ENCODE measurements at regions not wholly inside any gene's neighbourhood (a gene's known extent, or its start where the extent isn't known, plus 50 kb on each side); places are given as distances from the start of the nearest gene placed in this dataset.

DNA sequence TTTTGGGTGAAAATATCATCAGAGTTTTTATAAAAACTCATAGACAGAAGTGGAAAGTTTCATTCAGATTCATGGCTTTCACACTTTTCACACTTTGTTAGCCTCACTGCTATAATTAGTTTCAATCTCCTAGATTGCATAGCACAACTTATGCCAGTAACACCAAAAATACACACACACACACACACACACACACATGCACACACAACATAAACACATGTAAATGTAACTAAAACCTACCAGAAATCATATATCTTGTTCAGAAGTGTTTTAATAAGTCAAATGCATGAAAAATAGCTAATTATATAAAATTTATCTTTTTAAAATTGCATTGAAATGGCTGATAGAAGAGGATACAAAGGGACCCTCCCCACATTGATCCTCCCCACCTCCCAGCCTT lies 347.8 kb upstream of the SLC35B3 start:
- H4K20me1 ChIP-seq (replicated peaks; ENCODE audit: control insufficient read depth, extremely low read depth, insufficient read depth, low read length) = no peaks in the 10 kb centered on the region
- no peaks in the 10 kb centered on the region for H3K4me1 ChIP-seq (ENCODE audit: control insufficient read depth, extremely low read depth, insufficient read depth, low read length)
- no peak for TF ChIP-seq EZH2 (IDR thresholded peaks at IDR 0.05; ENCODE audit: borderline replicate concordance, low read depth, low read length, severe bottlenecking)
- dilution Hi-C loops (cut with MboI; ENCODE audit: extremely low pct_ligation_motif_present, low sequenced_read_pairs) (no loop called here), intact Hi-C loops (cut with micrococcal nuclease) (no loop called here)
- POLR2A ChIA-PET = no interaction called here
- no peak overlapping the region for H3K27ac ChIP-seq (ENCODE audit: insufficient read depth, low read depth, low read length)
- no peaks in the 10 kb centered on the region for H3K79me2 ChIP-seq (ENCODE audit: control insufficient read depth, insufficient read depth, low read length)
- no peak overlapping the region for H3K4me3 ChIP-seq (replicated peaks in 1 of 3; ENCODE audit: insufficient read depth in 1 of 3, low read depth in 1 of 3, low read length in 3 of 3)
- CTCF ChIA-PET = no interaction called here
- H3K4me2 ChIP-seq (ENCODE audit: insufficient read depth, low read length) = no peak overlapping the region
- no TSS peak for BruUV-seq (replicated peaks)
- H3K9me1 ChIP-seq (replicated peaks; ENCODE audit: control insufficient read depth, extremely low read depth, insufficient read depth, low read length) = no peaks in the 10 kb centered on the region
- no peak for FAIRE-seq
- no peak overlapping the region for H2AFZ ChIP-seq (ENCODE audit: low read depth, low read length)
- no peaks in the 10 kb centered on the region for H3K36me3 ChIP-seq (ENCODE audit: control insufficient read depth in 2 of 2, extremely low read depth in 1 of 2, insufficient read depth in 2 of 2, low read length in 2 of 2)
- DNase-seq (ENCODE audit: low read depth, low spot score) = no peak
- no peaks in the 10 kb centered on the region for H3K27me3 ChIP-seq (ENCODE audit: control insufficient read depth in 2 of 2, insufficient read depth in 2 of 2, low read length in 2 of 2)
- H3K9ac ChIP-seq (replicated peaks; ENCODE audit: extremely low read depth, insufficient read depth, low read length) = no peak overlapping the region
- H3K9me3 ChIP-seq (replicated peaks; ENCODE audit: control insufficient read depth, insufficient read depth, low read length) = no peaks in the 10 kb centered on the region

DNA sequence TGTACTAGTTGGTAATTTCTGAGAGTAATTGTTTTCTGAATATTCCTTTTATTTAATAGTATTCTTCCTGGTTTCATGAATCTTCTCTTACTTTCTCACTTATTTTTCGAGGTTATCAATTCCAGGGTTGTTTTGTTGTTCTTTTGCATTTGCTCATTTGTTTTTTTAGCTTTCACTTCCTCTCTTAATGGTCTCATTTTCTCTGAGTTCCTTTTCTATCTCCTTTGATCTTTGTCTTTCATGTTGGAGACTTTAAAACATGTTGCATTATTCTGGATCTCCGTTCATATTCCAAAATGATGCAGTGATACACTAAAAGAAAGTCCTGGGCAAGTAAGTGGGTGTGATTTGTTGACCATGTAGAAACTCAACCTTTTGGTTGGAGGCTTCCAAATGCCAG lies 345.3 kb upstream of the SLC35B3 start:
- Histone ChIP-seq H3K4me3 (replicated peaks in 1 of 3; ENCODE audit: insufficient read depth in 1 of 3, low read depth in 1 of 3, low read length in 3 of 3) (no peak overlapping the region), H3K36me3 (ENCODE audit: control insufficient read depth in 2 of 2, extremely low read depth in 1 of 2, insufficient read depth in 2 of 2, low read length in 2 of 2) (no peaks in the 10 kb centered on the region), H3K9ac (replicated peaks; ENCODE audit: extremely low read depth, insufficient read depth, low read length) (no peak overlapping the region), H3K9me1 (replicated peaks; ENCODE audit: control insufficient read depth, extremely low read depth, insufficient read depth, low read length) (no peaks in the 10 kb centered on the region), H3K4me2 (ENCODE audit: insufficient read depth, low read length) (no peak overlapping the region), H3K27me3 (ENCODE audit: control insufficient read depth in 2 of 2, insufficient read depth in 2 of 2, low read length in 2 of 2) (no peaks in the 10 kb centered on the region), H4K20me1 (replicated peaks; ENCODE audit: control insufficient read depth, extremely low read depth, insufficient read depth, low read length) (no peaks in the 10 kb centered on the region), H2AFZ (ENCODE audit: low read depth, low read length) (no peak overlapping the region), H3K27ac (ENCODE audit: insufficient read depth, low read depth, low read length) (no peak overlapping the region), H3K4me1 (ENCODE audit: control insufficient read depth, extremely low read depth, insufficient read depth, low read length) (no peaks in the 10 kb centered on the region), H3K9me3 (replicated peaks; ENCODE audit: control insufficient read depth, insufficient read depth, low read length) (no peaks in the 10 kb centered on the region), H3K79me2 (ENCODE audit: control insufficient read depth, insufficient read depth, low read length) (no peaks in the 10 kb centered on the region)
- BruUV-seq (replicated peaks) = no TSS peak
- dilution Hi-C loops (cut with MboI; ENCODE audit: extremely low pct_ligation_motif_present, low sequenced_read_pairs) = no loop called here
- ChIA-PET POLR2A (no interaction called here), CTCF (no interaction called here)
- FAIRE-seq (no peak), DNase-seq (ENCODE audit: low read depth, low spot score) (no peak)
- TF ChIP-seq, protein P1, sequence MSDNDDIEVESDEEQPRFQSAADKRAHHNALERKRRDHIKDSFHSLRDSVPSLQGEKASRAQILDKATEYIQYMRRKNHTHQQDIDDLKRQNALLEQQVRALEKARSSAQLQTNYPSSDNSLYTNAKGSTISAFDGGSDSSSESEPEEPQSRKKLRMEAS (IDR thresholded peaks at IDR 0.05; ENCODE audit: insufficient read depth, insufficient read length) = no peak
- no peak for TF ChIP-seq GATA2 (IDR thresholded peaks at IDR 0.05; ENCODE audit: insufficient read depth, insufficient read length, low read depth, low read length)
- TF ChIP-seq POLR2AphosphoS5 (IDR thresholded peaks at IDR 0.05; ENCODE audit: insufficient read depth, low read depth, low read length) = no peak
- TF ChIP-seq, protein P2, sequence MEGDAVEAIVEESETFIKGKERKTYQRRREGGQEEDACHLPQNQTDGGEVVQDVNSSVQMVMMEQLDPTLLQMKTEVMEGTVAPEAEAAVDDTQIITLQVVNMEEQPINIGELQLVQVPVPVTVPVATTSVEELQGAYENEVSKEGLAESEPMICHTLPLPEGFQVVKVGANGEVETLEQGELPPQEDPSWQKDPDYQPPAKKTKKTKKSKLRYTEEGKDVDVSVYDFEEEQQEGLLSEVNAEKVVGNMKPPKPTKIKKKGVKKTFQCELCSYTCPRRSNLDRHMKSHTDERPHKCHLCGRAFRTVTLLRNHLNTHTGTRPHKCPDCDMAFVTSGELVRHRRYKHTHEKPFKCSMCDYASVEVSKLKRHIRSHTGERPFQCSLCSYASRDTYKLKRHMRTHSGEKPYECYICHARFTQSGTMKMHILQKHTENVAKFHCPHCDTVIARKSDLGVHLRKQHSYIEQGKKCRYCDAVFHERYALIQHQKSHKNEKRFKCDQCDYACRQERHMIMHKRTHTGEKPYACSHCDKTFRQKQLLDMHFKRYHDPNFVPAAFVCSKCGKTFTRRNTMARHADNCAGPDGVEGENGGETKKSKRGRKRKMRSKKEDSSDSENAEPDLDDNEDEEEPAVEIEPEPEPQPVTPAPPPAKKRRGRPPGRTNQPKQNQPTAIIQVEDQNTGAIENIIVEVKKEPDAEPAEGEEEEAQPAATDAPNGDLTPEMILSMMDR (IDR thresholded peaks at IDR 0.05; ENCODE audit: extremely low read depth in 1 of 2, insufficient read depth in 1 of 2, low read depth in 1 of 2, low read length in 2 of 2) = no peak
- no peak for TF ChIP-seq JUN (IDR thresholded peaks at IDR 0.05; ENCODE audit: borderline replicate concordance, insufficient read depth, insufficient read length, low read depth)
- no peak for TF ChIP-seq MYC (IDR thresholded peaks at IDR 0.05; ENCODE audit: low read depth, low read length)
- intact Hi-C loops (cut with micrococcal nuclease) = no loop called here
